ENCODE measurements at regions not wholly inside any gene's neighbourhood (a gene's known extent, or its start where the extent isn't known, plus 50 kb on each side); places are given as distances from the start of the nearest gene placed in this dataset.

GRCh38 chr1:55904541-55904940, 674.8 kb downstream of the PLPP3 start:
- TF ChIP-seq EP300 (IDR thresholded peaks at IDR 0.05) (no peak), CTCF (IDR thresholded peaks at IDR 0.05) (no peak), POLR2A (IDR thresholded peaks at IDR 0.05) (no peak)

Data from ovary (tissue), 3 donors.